ENCODE measurements at regions not wholly inside any gene's neighbourhood (a gene's known extent, or its start where the extent isn't known, plus 50 kb on each side); places are given as distances from the start of the nearest gene placed in this dataset.

GRCh38 chr14:75226755-75227544, 50.5 kb upstream of the TMED10 start:
- DNase-seq, result peak in 1 of 3 donors; percentile 30

All from suppressor macrophage treated with lipopolysaccharide for 1 hour (primary cell).